ENCODE measurements at regions not wholly inside any gene's neighbourhood (a gene's known extent, or its start where the extent isn't known, plus 50 kb on each side); places are given as distances from the start of the nearest gene placed in this dataset.

- Histone ChIP-seq H3K9ac (ENCODE audit: low read length) (no peak overlapping the region), H3K4me2 (ENCODE audit: low read length) (no peak overlapping the region), H3K27ac (ENCODE audit: low read depth, low read length) (no peak overlapping the region), H3K4me1 (ENCODE audit: control insufficient read depth in 1 of 2, insufficient read depth in 2 of 2, low read length in 2 of 2) (no peaks in the 10 kb centered on the region), H3K9me2 (ENCODE audit: insufficient read depth) (no peaks in the 10 kb centered on the region), H3K36me3 (ENCODE audit: control insufficient read depth in 1 of 2, insufficient read depth in 2 of 2, low read length in 2 of 2) (no peaks in the 10 kb centered on the region), H4K20me1 (ENCODE audit: insufficient read depth) (no peaks in the 10 kb centered on the region), H2AFZ (ENCODE audit: low read depth, low read length, poor library complexity, severe bottlenecking) (no peak overlapping the region), H3K27me3 (ENCODE audit: insufficient read depth, low read length) (no peaks in the 10 kb centered on the region), H3K79me2 (ENCODE audit: insufficient read depth, low read length) (no peaks in the 10 kb centered on the region), H3K9me3 (ENCODE audit: control insufficient read depth in 1 of 2, insufficient read depth in 1 of 2, low read depth in 1 of 2, low read length in 2 of 2) (peaks cover 0 to 23% of the 10 kb centered on the region in 2 experiments; a peak in 2 of 4 replicates), H3K4me3 (replicated peaks in 1 of 2; ENCODE audit: low read depth in 1 of 2, low read length in 2 of 2) (no peak overlapping the region)
- no peak for TF ChIP-seq JUND (IDR thresholded peaks at IDR 0.05)
- POLR2A ChIA-PET = no interaction called here
- DNase-seq (ENCODE audit: low read depth, low spot score) (no peak), ATAC-seq (no peak)
- CTCF ChIA-PET = no interaction called here
- no TSS peak for BruUV-seq (replicated peaks)
- intact Hi-C loops (cut with micrococcal nuclease) = no loop called here
- RAD21 ChIA-PET (ENCODE audit: low non-redundant PET in 1 of 2, low total read pairs in 2 of 2, uncharacterized antibody in 2 of 2, unreplicated experiment in 2 of 2) = no interaction called here
Measured at GRCh38 chr5:13385066-13385465, 559.4 kb downstream of the DNAH5 start.

DNA sequence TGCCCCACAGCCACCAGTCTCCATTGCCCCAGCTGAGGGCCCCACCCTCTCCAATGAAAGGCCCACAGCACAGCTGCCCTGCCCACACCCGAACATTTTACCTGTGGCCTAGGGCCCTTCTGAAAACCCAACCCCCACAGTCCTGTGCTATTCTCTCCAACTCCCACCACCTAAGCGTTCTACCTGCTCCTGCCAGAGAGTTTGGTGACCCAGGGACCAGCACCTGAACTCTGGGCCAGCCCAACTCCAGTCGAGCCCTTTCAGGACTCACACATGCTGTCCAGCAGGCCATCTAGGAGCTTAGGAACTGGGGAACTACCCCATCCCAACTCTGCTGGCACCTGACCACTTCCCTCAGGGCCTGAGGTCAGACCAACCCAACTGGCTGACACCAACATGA is 562.3 kb downstream of the DNAH5 start:
- Histone ChIP-seq H3K27me3 (ENCODE audit: insufficient read depth, low read length) (no peaks in the 10 kb centered on the region), H3K9me2 (ENCODE audit: insufficient read depth) (no peaks in the 10 kb centered on the region), H4K20me1 (ENCODE audit: insufficient read depth) (no peaks in the 10 kb centered on the region), H3K4me1 (ENCODE audit: control insufficient read depth in 1 of 2, insufficient read depth in 2 of 2, low read length in 2 of 2) (no peaks in the 10 kb centered on the region), H3K27ac (ENCODE audit: low read depth, low read length) (no peak overlapping the region), H3K4me3 (replicated peaks in 1 of 2; ENCODE audit: low read depth in 1 of 2, low read length in 2 of 2) (no peak overlapping the region), H3K9ac (ENCODE audit: low read length) (no peak overlapping the region), H3K79me2 (ENCODE audit: insufficient read depth, low read length) (no peaks in the 10 kb centered on the region), H3K4me2 (ENCODE audit: low read length) (no peak overlapping the region), H2AFZ (ENCODE audit: low read depth, low read length, poor library complexity, severe bottlenecking) (no peak overlapping the region), H3K36me3 (ENCODE audit: control insufficient read depth in 1 of 2, insufficient read depth in 2 of 2, low read length in 2 of 2) (no peaks in the 10 kb centered on the region), H3K9me3 (ENCODE audit: control insufficient read depth in 1 of 2, insufficient read depth in 1 of 2, low read depth in 1 of 2, low read length in 2 of 2) (peaks cover 3 to 22% of the 10 kb centered on the region in 2 experiments; a peak in 2 of 4 replicates)
- no TSS peak for BruUV-seq (replicated peaks)
- intact Hi-C loops (cut with micrococcal nuclease) = no loop called here
- RAD21 ChIA-PET (ENCODE audit: low non-redundant PET in 1 of 2, low total read pairs in 2 of 2, uncharacterized antibody in 2 of 2, unreplicated experiment in 2 of 2) = no interaction called here
- no peak for TF ChIP-seq ZNF274 (IDR thresholded peaks at IDR 0.05; ENCODE audit: low read depth, low read length)
- TF ChIP-seq, protein P1, sequence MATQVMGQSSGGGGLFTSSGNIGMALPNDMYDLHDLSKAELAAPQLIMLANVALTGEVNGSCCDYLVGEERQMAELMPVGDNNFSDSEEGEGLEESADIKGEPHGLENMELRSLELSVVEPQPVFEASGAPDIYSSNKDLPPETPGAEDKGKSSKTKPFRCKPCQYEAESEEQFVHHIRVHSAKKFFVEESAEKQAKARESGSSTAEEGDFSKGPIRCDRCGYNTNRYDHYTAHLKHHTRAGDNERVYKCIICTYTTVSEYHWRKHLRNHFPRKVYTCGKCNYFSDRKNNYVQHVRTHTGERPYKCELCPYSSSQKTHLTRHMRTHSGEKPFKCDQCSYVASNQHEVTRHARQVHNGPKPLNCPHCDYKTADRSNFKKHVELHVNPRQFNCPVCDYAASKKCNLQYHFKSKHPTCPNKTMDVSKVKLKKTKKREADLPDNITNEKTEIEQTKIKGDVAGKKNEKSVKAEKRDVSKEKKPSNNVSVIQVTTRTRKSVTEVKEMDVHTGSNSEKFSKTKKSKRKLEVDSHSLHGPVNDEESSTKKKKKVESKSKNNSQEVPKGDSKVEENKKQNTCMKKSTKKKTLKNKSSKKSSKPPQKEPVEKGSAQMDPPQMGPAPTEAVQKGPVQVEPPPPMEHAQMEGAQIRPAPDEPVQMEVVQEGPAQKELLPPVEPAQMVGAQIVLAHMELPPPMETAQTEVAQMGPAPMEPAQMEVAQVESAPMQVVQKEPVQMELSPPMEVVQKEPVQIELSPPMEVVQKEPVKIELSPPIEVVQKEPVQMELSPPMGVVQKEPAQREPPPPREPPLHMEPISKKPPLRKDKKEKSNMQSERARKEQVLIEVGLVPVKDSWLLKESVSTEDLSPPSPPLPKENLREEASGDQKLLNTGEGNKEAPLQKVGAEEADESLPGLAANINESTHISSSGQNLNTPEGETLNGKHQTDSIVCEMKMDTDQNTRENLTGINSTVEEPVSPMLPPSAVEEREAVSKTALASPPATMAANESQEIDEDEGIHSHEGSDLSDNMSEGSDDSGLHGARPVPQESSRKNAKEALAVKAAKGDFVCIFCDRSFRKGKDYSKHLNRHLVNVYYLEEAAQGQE (IDR thresholded peaks at IDR 0.05; ENCODE audit: low read depth) = no peak
- TF ChIP-seq SP1 (IDR thresholded peaks at IDR 0.05; ENCODE audit: low read depth) = no peak
- POLR2A ChIA-PET = no interaction called here
- ATAC-seq (no peak), DNase-seq (ENCODE audit: low read depth, low spot score) (no peak)
- CTCF ChIA-PET = no interaction called here

Data from HCT116 (cell line).